Left ventricle myocardium superior (tissue), 1 donor: ENCODE measurements at regions not wholly inside any gene's neighbourhood (a gene's known extent, or its start where the extent isn't known, plus 50 kb on each side); places are given as distances from the start of the nearest gene placed in this dataset.
A peak's percentile ranks its signal among the peaks of the same experiment; 100 is the strongest.
"Not testable (repeated sequence)": the region's sequence is repeated elsewhere in the genome, so short reads cannot be mapped to it uniquely, and the experiment has no call there.

Experiments
- ATAC-seq: fragments of 200-7000 bp; cut with Tn5 transposase; one replicate; pipeline ENCODE4 v1.9.1; 2020; ENCODE audit warnings: mild to moderate bottlenecking, moderate library complexity
- DNase-seq: peaks from one replicate; pipeline ENCODE4 v3.0.0-alpha.2; 2020
- intact Hi-C: fragments of 100-400 bp; cut with micrococcal nuclease; formaldehyde crosslinking; loops from one replicate; pipeline ENCODE4 v1.11.0; 2022
- donor health status: DM: no; HTN: yes; CAD: no; lungs with severe emphysema.

- ATAC-seq: no peak
- no peak for DNase-seq
- intact Hi-C loops: no loop called here
These were observed 112.6 kb upstream of the MAPK10 start for GRCh38 chr4:86472377-86473019.

GRCh38 chr4:86478151-86478550, 116.0 kb upstream of the PTPN13 start:
- DNase-seq, ATAC-seq, intact Hi-C loops: not testable (repeated sequence)

- DNase-seq (no peak), ATAC-seq (no peak)
- intact Hi-C loops: no loop called here
These were observed 112.7 kb upstream of the PTPN13 start for GRCh38 chr4:86481440-86481839.

- intact Hi-C loops: no loop called here
- DNase-seq: no peak
- ATAC-seq: no peak
These were observed 111.6 kb upstream of the PTPN13 start for GRCh38 chr4:86482306-86483172.

- intact Hi-C loops: no loop called here
- ATAC-seq (no peak), DNase-seq (no peak)
These were observed 111.0 kb upstream of the PTPN13 start for GRCh38 chr4:86483173-86483490.

GRCh38 chr4:86483773-86484172, 110.3 kb upstream of the PTPN13 start:
- ATAC-seq: no peak
- intact Hi-C loops: no loop called here

GRCh38 chr4:86484241-86484640, 109.9 kb upstream of the PTPN13 start:
- no peak for DNase-seq
- ATAC-seq: no peak
- intact Hi-C loops: no loop called here

More at GRCh38 chr4:86483773-86484172, 110.3 kb upstream of the PTPN13 start:
- no peak for DNase-seq

GRCh38 chr4:86487738-86488348, 106.3 kb upstream of the PTPN13 start:
- no peak for DNase-seq
- ATAC-seq: no peak
- intact Hi-C loops: no loop called here

GRCh38 chr4:86493460-86493859, 100.7 kb upstream of the PTPN13 start:
- intact Hi-C loops: no loop called here
- no peak for ATAC-seq

GRCh38 chr4:86496094-86497080, 97.7 kb upstream of the PTPN13 start:
- ATAC-seq (no peak), DNase-seq (no peak)
- intact Hi-C loops: no loop called here

More at GRCh38 chr4:86493460-86493859, 100.7 kb upstream of the PTPN13 start:
- no peak for DNase-seq

- no peak for DNase-seq
- intact Hi-C loops: no loop called here
- ATAC-seq: peak; percentile 82
These were observed 97.0 kb upstream of the PTPN13 start for GRCh38 chr4:86497131-86497530.

- ATAC-seq (peak; percentile 86), DNase-seq (no peak)
- intact Hi-C loops: loop anchor here (2.0 kb wide), 1 partner anchor 397 kb away; no protein-coding TSS in a partner anchor
These were observed 95.9 kb upstream of the PTPN13 start for GRCh38 chr4:86497980-86498862.

GRCh38 chr4:86498863-86499166, 95.3 kb upstream of the PTPN13 start:
- intact Hi-C loops: loop anchor here (2.0 kb wide), 1 partner anchor 396 kb away; no protein-coding TSS in a partner anchor

GRCh38 chr4:86500527-86500926, 93.6 kb upstream of the PTPN13 start:
- no peak for DNase-seq
- ATAC-seq: no peak
- intact Hi-C loops: no loop called here

More at GRCh38 chr4:86498863-86499166, 95.3 kb upstream of the PTPN13 start:
- ATAC-seq (no peak), DNase-seq (no peak)

GRCh38 chr4:86502081-86502480, 92.0 kb upstream of the PTPN13 start:
- intact Hi-C loops: no loop called here
- DNase-seq: no peak
- no peak for ATAC-seq

- intact Hi-C loops: no loop called here
- DNase-seq: no peak
These were observed 87.5 kb upstream of the PTPN13 start for GRCh38 chr4:86506591-86506990.

GRCh38 chr4:86508436-86508835, 85.7 kb upstream of the PTPN13 start:
- ATAC-seq: no peak
- intact Hi-C loops: no loop called here
- DNase-seq: no peak

More at GRCh38 chr4:86506591-86506990, 87.5 kb upstream of the PTPN13 start:
- no peak for ATAC-seq

GRCh38 chr4:86511590-86511989, 82.5 kb upstream of the PTPN13 start:
- ATAC-seq: no peak
- DNase-seq: no peak
- intact Hi-C loops: no loop called here
